K562 (cell line): ENCODE measurements at regions not wholly inside any gene's neighbourhood (a gene's known extent, or its start where the extent isn't known, plus 50 kb on each side); places are given as distances from the start of the nearest gene placed in this dataset.

ENCODE experiments used
- ATAC-seq: fragments of 200-7000 bp; cut with Tn5 transposase; 3 replicates; pipeline ENCODE4 v1.9.1; 2020; ENCODE audit warnings: moderate library complexity
- BruUV-seq: library from RNA; stranded (reverse); fragments of 400-500 nt; replicated peaks from 2 replicates; lab custom pipeline; 2021; lab: Mats Ljungman, UMichigan
- CTCF ChIA-PET: fragments of 300-600 bp; formaldehyde crosslinking; extraction: SDS; loops from one replicate; lab custom pipeline; 2021; ENCODE audit warnings: low intra/inter-chr PET ratio; lab: Yijun Ruan, JAX
- POLR2A ChIA-PET: fragments of 300-600, 350-650 bp; sonication (Branson Sonifier 250); formaldehyde crosslinking; extraction: SDS; loops from one replicate; lab custom pipeline; 2021; ENCODE audit warnings: antibody characterized with exemption, inconsistent platforms; lab: Yijun Ruan, JAX
- DNase-seq, 4 experiments: peaks; one replicate each; pipeline versions ENCODE4 v3.0.0 to v3.0.0-alpha.2; 2011 to 2018; ENCODE audit warnings: low spot score in 3 of 4, mixed read lengths in 3 of 4; ENCODE audit errors: extremely low read depth in 1 of 4
- FAIRE-seq: peaks from 2 replicates; lab custom pipeline; 2011; peaks lifted over from hg19 to GRCh38; lab: Jason Lieb, UNC
- H2AFZ ChIP-seq: 2 replicates; pipeline ENCODE4 v1.6.0; 2011; ENCODE audit warnings: low read depth, low read length, control low read depth, inconsistent platforms
- H3K27ac ChIP-seq: fragments of 200-600 bp; 3 replicates; pipeline ENCODE4 v1.8.0; 2011; ENCODE audit warnings: low read depth, mild to moderate bottlenecking, control low read depth, inconsistent platforms, low read length, moderate library complexity, mixed read lengths; ENCODE audit errors: extremely low read depth
- H3K27me3 ChIP-seq, 2 experiments: fragments of 300-600 bp in 1 of 2; 2 replicates in 1 of 2; 3 replicates in 1 of 2; pipeline versions ENCODE4 v1.6.0 to v1.8.0; 2011; ENCODE audit warnings: inconsistent platforms in 2 of 2, low read length in 2 of 2, mild to moderate bottlenecking in 1 of 2, mixed read lengths in 1 of 2, moderate library complexity in 1 of 2; ENCODE audit not compliant: control insufficient read depth in 2 of 2, insufficient read depth in 2 of 2
- H3K36me3 ChIP-seq: fragments of 300-600 bp; 3 replicates; pipeline ENCODE4 v1.8.0; 2011; ENCODE audit warnings: mild to moderate bottlenecking, low read length, inconsistent platforms; ENCODE audit not compliant: control insufficient read depth, insufficient read depth
- H3K4me1 ChIP-seq, 2 experiments: fragments of 200-600 bp in 1 of 2; replicated peaks in 1 of 2; 2 replicates in 1 of 2; 3 replicates in 1 of 2; pipeline versions ENCODE4 v1.5.1 to v1.8.0; 2011; ENCODE audit warnings: inconsistent platforms in 2 of 2, low read length in 2 of 2, mild to moderate bottlenecking in 1 of 2, mixed read lengths in 1 of 2, moderate library complexity in 1 of 2; ENCODE audit not compliant: control insufficient read depth in 2 of 2, insufficient read depth in 2 of 2
- H3K4me2 ChIP-seq: 2 replicates; pipeline ENCODE4 v1.6.1; 2011; ENCODE audit warnings: low read length, control low read depth, inconsistent platforms, mixed read lengths; ENCODE audit not compliant: insufficient read depth
- H3K4me3 ChIP-seq: fragments of 200-600 bp; sonication (generic), shearing (Covaris generic); 2 replicates; pipeline ENCODE4 v1.5.1; 2016; ENCODE audit warnings: control low read depth, inconsistent platforms
- H3K79me2 ChIP-seq: fragments of 200-600 bp; 3 replicates; pipeline ENCODE4 v1.8.0; 2011; ENCODE audit warnings: low read length, inconsistent platforms; ENCODE audit not compliant: control insufficient read depth, insufficient read depth
- H3K9ac ChIP-seq, 2 experiments: 2 replicates each; pipeline versions ENCODE4 v1.6.0 to v1.6.1; 2011; ENCODE audit warnings: low read depth in 2 of 2, low read length in 2 of 2, control low read depth in 1 of 2, inconsistent platforms in 1 of 2, mild to moderate bottlenecking in 1 of 2, mixed read lengths in 1 of 2; ENCODE audit not compliant: insufficient read depth in 1 of 2
- H3K9me1 ChIP-seq: one replicate; pipeline ENCODE4 v1.6.0; 2011; ENCODE audit warnings: inconsistent platforms, mild to moderate bottlenecking, low read length, moderate library complexity; ENCODE audit not compliant: control insufficient read depth, insufficient read depth
- H3K9me3 ChIP-seq: replicated peaks from 2 replicates; pipeline ENCODE4 v1.5.1; 2011; ENCODE audit warnings: low read depth, low read length, inconsistent platforms; ENCODE audit not compliant: control insufficient read depth, insufficient read depth
- H4K20me1 ChIP-seq: replicated peaks from 2 replicates; pipeline ENCODE4 v1.6.1; 2011; ENCODE audit warnings: low read length, inconsistent platforms, mixed read lengths; ENCODE audit not compliant: control insufficient read depth, insufficient read depth
- ADNP ChIP-seq: fragments of 200-800 bp; sonication (Bioruptor generic); IDR thresholded peaks from 2 replicates; pipeline ENCODE4 v1.6.1; 2016; ENCODE audit warnings: missing genetic modification characterization, missing compliant biosample characterization
- ASH1L ChIP-seq: fragments of 450-650 bp; IDR thresholded peaks from 2 replicates; pipeline ENCODE4 v1.6.1; 2018; ENCODE audit warnings: borderline replicate concordance, mild to moderate bottlenecking, low read depth; ENCODE audit not compliant: partially characterized antibody
- ATF4 ChIP-seq: fragments of 450-650 bp; formaldehyde crosslinking; IDR thresholded peaks from 2 replicates; pipeline ENCODE4 v1.4.0; 2022; ENCODE audit warnings: mild to moderate bottlenecking, moderate library complexity
- BACH1 ChIP-seq: fragments of 200-800 bp; sonication (Bioruptor generic); IDR thresholded peaks from 2 replicates; pipeline ENCODE4 v1.6.1; 2016; ENCODE audit warnings: missing genetic modification characterization, missing compliant biosample characterization
- HNRNPK ChIP-seq: fragments of 200-400 bp; formaldehyde crosslinking; IDR thresholded peaks from one replicate; pipeline ENCODE4 v1.6.1; 2018; ENCODE audit warnings: mild to moderate bottlenecking, low read depth, low read length; ENCODE audit not compliant: poor library complexity, severe bottlenecking
- KDM1A ChIP-seq, 2 experiments: fragments of 450-650 bp; IDR thresholded peaks; 2 replicates each; pipeline ENCODE4 v1.6.1; 2016; ENCODE audit warnings: mild to moderate bottlenecking in 2 of 2
- MCM7 ChIP-seq, 2 experiments: fragments of 450-650 bp; IDR thresholded peaks; 2 replicates each; pipeline ENCODE4 v1.6.1; 2016 to 2018
- MECOM ChIP-seq: fragments of 250-450 bp; sonication (Bioruptor Pico); IDR thresholded peaks from 2 replicates; pipeline ENCODE4 v1.8.0; 2022; ENCODE audit warnings: inconsistent platforms
- NONO ChIP-seq, 2 experiments: fragments of 200-400 bp in 1 of 2; fragments of 450-650 bp in 1 of 2; formaldehyde crosslinking in 1 of 2; IDR thresholded peaks; 2 replicates each; pipeline ENCODE4 v1.6.1; 2017; ENCODE audit warnings: low read depth in 2 of 2, mild to moderate bottlenecking in 2 of 2, moderate library complexity in 2 of 2, low read length in 1 of 2
- NUFIP1 ChIP-seq: fragments of 450-650 bp; IDR thresholded peaks from 2 replicates; pipeline ENCODE4 v1.6.1; 2018; ENCODE audit not compliant: partially characterized antibody
- RCOR1 ChIP-seq, 2 experiments: IDR thresholded peaks; 2 replicates each; pipeline ENCODE4 v1.6.1; 2012; ENCODE audit warnings: low read depth in 2 of 2, low read length in 2 of 2, borderline replicate concordance in 1 of 2, improper control_type of control experiment in 1 of 2
- TAF7 ChIP-seq: fragments of 450-650 bp; IDR thresholded peaks from 2 replicates; pipeline ENCODE4 v1.6.1; 2016; ENCODE audit warnings: missing genetic modification characterization, missing compliant biosample characterization
- TRIM24 ChIP-seq, 2 experiments: fragments of 450-650 bp; IDR thresholded peaks; 2 replicates each; pipeline ENCODE4 v1.6.1; 2016
- ZNF766 ChIP-seq: fragments of 200-800 bp; sonication (Bioruptor generic); conservative IDR thresholded peaks from 2 replicates; pipeline ENCODE4 v1.6.1; 2016; ENCODE audit warnings: missing genetic modification characterization, missing compliant biosample characterization
- WGBS: fragments of 100-300 bp; shearing (Covaris generic); methylation state at CpG from one replicate; pipeline ENCODE4 v1.1.6; 2016; ENCODE audit warnings: low coverage, mixed read lengths; ENCODE audit not compliant: insufficient coverage; ENCODE audit errors: missing lambda C conversion rate; 5-methylcytosine and 5-hydroxymethylcytosine counted together
- in situ Hi-C: fragments of 300-500 bp; cut with MboI; formaldehyde crosslinking; loops from 4 replicates; pipeline ENCODE4 v1.15.0; 2018; ENCODE audit warnings: inconsistent platforms, mixed read lengths
- intact Hi-C: fragments of 100-400 bp; cut with micrococcal nuclease; formaldehyde crosslinking; loops from 2 replicates; pipeline ENCODE4 v1.14.2; 2022
- TF ChIP-seq, protein P1 (sequence below), 3 experiments: IDR thresholded peaks in 2 of 3; conservative IDR thresholded peaks in 1 of 3; 2 replicates each; pipeline ENCODE4 v1.5.1; 2011 to 2012; ENCODE audit warnings: low read length in 3 of 3, mild to moderate bottlenecking in 3 of 3, control low read depth in 2 of 3, improper control_type of control experiment in 1 of 3, inconsistent platforms in 1 of 3, low read depth in 1 of 3, mixed read lengths in 1 of 3, moderate library complexity in 1 of 3; ENCODE audit not compliant: insufficient read depth in 2 of 3
- TF ChIP-seq, protein P2 (sequence below), 3 experiments: fragments of 200-800 bp in 1 of 3; sonication (Bioruptor generic) in 1 of 3; sonication (generic) in 1 of 3; formaldehyde crosslinking in 1 of 3; IDR thresholded peaks; 2 replicates each; pipeline versions ENCODE4 v1.6.1 to v1.8.0; 2016 to 2022; ENCODE audit warnings: mild to moderate bottlenecking in 2 of 3, missing compliant biosample characterization in 2 of 3, missing genetic modification characterization in 2 of 3, missing genetic modification reagents in 1 of 3

- TF ChIP-seq ZNF766 (CRISPR knock-in tag) (no peak), KDM1A (IDR thresholded peaks at IDR 0.05) (no peak), NONO (IDR thresholded peaks at IDR 0.05; ENCODE audit: low read depth in 2 of 2, low read length in 1 of 2) (no peak), BACH1 (no peak), ADNP (tag) (no peak), MECOM (CRISPR knock-in tag) (no peak), HNRNPK (no peak), NUFIP1 (no peak), ATF4 (CRISPR knock-in tag) (no peak), MCM7 (IDR thresholded peaks at IDR 0.05) (no peak), TAF7 (tag) (no peak), RCOR1 (IDR thresholded peaks at IDR 0.05; ENCODE audit: borderline replicate concordance in 1 of 2, low read depth in 2 of 2, low read length in 2 of 2) (no peak), TRIM24 (IDR thresholded peaks at IDR 0.05) (no peak), ASH1L (no peak)
- TF ChIP-seq, protein P1, sequence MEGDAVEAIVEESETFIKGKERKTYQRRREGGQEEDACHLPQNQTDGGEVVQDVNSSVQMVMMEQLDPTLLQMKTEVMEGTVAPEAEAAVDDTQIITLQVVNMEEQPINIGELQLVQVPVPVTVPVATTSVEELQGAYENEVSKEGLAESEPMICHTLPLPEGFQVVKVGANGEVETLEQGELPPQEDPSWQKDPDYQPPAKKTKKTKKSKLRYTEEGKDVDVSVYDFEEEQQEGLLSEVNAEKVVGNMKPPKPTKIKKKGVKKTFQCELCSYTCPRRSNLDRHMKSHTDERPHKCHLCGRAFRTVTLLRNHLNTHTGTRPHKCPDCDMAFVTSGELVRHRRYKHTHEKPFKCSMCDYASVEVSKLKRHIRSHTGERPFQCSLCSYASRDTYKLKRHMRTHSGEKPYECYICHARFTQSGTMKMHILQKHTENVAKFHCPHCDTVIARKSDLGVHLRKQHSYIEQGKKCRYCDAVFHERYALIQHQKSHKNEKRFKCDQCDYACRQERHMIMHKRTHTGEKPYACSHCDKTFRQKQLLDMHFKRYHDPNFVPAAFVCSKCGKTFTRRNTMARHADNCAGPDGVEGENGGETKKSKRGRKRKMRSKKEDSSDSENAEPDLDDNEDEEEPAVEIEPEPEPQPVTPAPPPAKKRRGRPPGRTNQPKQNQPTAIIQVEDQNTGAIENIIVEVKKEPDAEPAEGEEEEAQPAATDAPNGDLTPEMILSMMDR (IDR thresholded peaks at IDR 0.05 in 2 of 3, conservative IDR thresholded peaks at IDR 0.05 in 1 of 3; ENCODE audit: insufficient read depth in 2 of 3, low read depth in 1 of 3, low read length in 3 of 3) = no peak
- TF ChIP-seq, protein P2, sequence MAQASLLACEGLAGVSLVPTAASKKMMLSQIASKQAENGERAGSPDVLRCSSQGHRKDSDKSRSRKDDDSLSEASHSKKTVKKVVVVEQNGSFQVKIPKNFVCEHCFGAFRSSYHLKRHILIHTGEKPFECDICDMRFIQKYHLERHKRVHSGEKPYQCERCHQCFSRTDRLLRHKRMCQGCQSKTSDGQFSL (CRISPR knock-in tag; IDR thresholded peaks at IDR 0.05) = no peak
- TF ChIP-seq, protein P2 (tag; IDR thresholded peaks at IDR 0.05) = no peak
- 1% methylated on average over 9 of the region's 10 CpGs for WGBS
- POLR2A ChIA-PET = no interaction called here
- CTCF ChIA-PET = no interaction called here
- H3K4me2 ChIP-seq = no peak overlapping the region
- no peak overlapping the region for H3K27ac ChIP-seq
- no peak for DNase-seq
- BruUV-seq = no TSS peak
- FAIRE-seq = no peak
- intact Hi-C loops = no loop called here
- no peaks in the 10 kb centered on the region for H3K9me1 ChIP-seq
- H4K20me1 ChIP-seq = no peaks in the 10 kb centered on the region
- H3K27me3 ChIP-seq = peaks cover 0 to 7% of the 10 kb centered on the region in 2 experiments; a peak in 2 of 5 replicates
- H2AFZ ChIP-seq = no peak overlapping the region
- ATAC-seq = no peak
- H3K4me3 ChIP-seq = no peak overlapping the region
- in situ Hi-C loops = no loop called here
- H3K36me3 ChIP-seq = no peaks in the 10 kb centered on the region
- no peak overlapping the region for H3K9ac ChIP-seq
- H3K4me1 ChIP-seq = no peaks in the 10 kb centered on the region
- no peaks in the 10 kb centered on the region for H3K79me2 ChIP-seq
- no peaks in the 10 kb centered on the region for H3K9me3 ChIP-seq
Observed at GRCh38 chr2:236454076-236454475, 115.5 kb upstream of the ACKR3 start.
